Fibroblast of lung (primary cell): ENCODE measurements at regions not wholly inside any gene's neighbourhood (a gene's known extent, or its start where the extent isn't known, plus 50 kb on each side); places are given as distances from the start of the nearest gene placed in this dataset.

Experiments
- DNase-seq, 2 donors: peaks; one replicate each; pipeline versions ENCODE4 v3.0.0 to v3.0.0-alpha.2; 2010; ENCODE audit warnings: low read depth in 2 of 2
- H2AFZ ChIP-seq: 2 replicates; pipeline ENCODE4 v1.5.1; 2012; ENCODE audit warnings: low read length, control low read depth, inconsistent platforms
- H3K27ac ChIP-seq: 2 replicates; pipeline ENCODE4 v1.5.1; 2011; ENCODE audit warnings: low read length, control low read depth; ENCODE audit not compliant: insufficient read depth
- H3K27me3 ChIP-seq: 2 replicates; pipeline ENCODE4 v1.5.1; 2011; ENCODE audit warnings: mild to moderate bottlenecking, low read length; ENCODE audit not compliant: control insufficient read depth, insufficient read depth
- H3K36me3 ChIP-seq: 2 replicates; pipeline ENCODE4 v1.5.1; 2011; ENCODE audit warnings: low read length; ENCODE audit not compliant: control insufficient read depth, insufficient read depth
- H3K4me1 ChIP-seq: 2 replicates; pipeline ENCODE4 v1.5.1; 2011; ENCODE audit warnings: low read length; ENCODE audit not compliant: control insufficient read depth, insufficient read depth; ENCODE audit errors: extremely low read depth
- H3K4me2 ChIP-seq: 2 replicates; pipeline ENCODE4 v1.5.1; 2011; ENCODE audit warnings: low read length, control low read depth; ENCODE audit not compliant: insufficient read depth; ENCODE audit errors: extremely low read depth
- H3K4me3 ChIP-seq, 4 experiments: fragments of 200-600 bp in 1 of 4; sonication (generic) in 1 of 4; replicated peaks in 1 of 4; 2 replicates each; pipeline ENCODE4 v1.5.1; 2011 to 2016; ENCODE audit warnings: low read length in 4 of 4, low read depth in 3 of 4, mild to moderate bottlenecking in 3 of 4, control low read depth in 2 of 4, inconsistent platforms in 1 of 4, mixed read lengths in 1 of 4; ENCODE audit not compliant: insufficient read depth in 1 of 4; ENCODE audit errors: control extremely low read depth in 1 of 4
- H3K79me2 ChIP-seq: 2 replicates; pipeline ENCODE4 v1.5.1; 2012; ENCODE audit warnings: mild to moderate bottlenecking, low read length, inconsistent platforms; ENCODE audit not compliant: control insufficient read depth, insufficient read depth
- H3K9ac ChIP-seq: 2 replicates; pipeline ENCODE4 v1.5.1; 2011; ENCODE audit warnings: mild to moderate bottlenecking, low read length, control low read depth; ENCODE audit not compliant: insufficient read depth
- H3K9me3 ChIP-seq: 2 replicates; pipeline ENCODE4 v1.5.1; 2012; ENCODE audit warnings: low read depth, low read length; ENCODE audit not compliant: control insufficient read depth, insufficient read depth
- H4K20me1 ChIP-seq: 2 replicates; pipeline ENCODE4 v1.5.1; 2011; ENCODE audit warnings: low read length; ENCODE audit not compliant: control insufficient read depth, insufficient read depth; ENCODE audit errors: extremely low read depth
- CTCF ChIP-seq, 2 donors: IDR thresholded peaks in 1 of 2; conservative IDR thresholded peaks in 1 of 2; 1 replicate in 1 of 2; 2 replicates in 1 of 2; pipeline ENCODE4 v1.5.1; 2011 to 2012; ENCODE audit warnings: low read length in 2 of 2, control low read depth in 1 of 2, inconsistent platforms in 1 of 2, low read depth in 1 of 2, mild to moderate bottlenecking in 1 of 2
- EZH2 ChIP-seq: IDR thresholded peaks from 2 replicates; pipeline ENCODE4 v1.5.1; 2012; ENCODE audit warnings: low read length, control low read depth, mild to moderate bottlenecking; ENCODE audit errors: missing control alignments

- Histone ChIP-seq H3K36me3 (no peaks in the 10 kb centered on the region), H4K20me1 (no peaks in the 10 kb centered on the region), H3K4me1 (no peaks in the 10 kb centered on the region), H3K9me3 (no peaks in the 10 kb centered on the region), H3K9ac (no peak overlapping the region), H3K79me2 (no peaks in the 10 kb centered on the region), H2AFZ (no peak overlapping the region), H3K4me2 (no peak overlapping the region), H3K4me3 (no peak overlapping the region), H3K27me3 (no peaks in the 10 kb centered on the region), H3K27ac (no peak overlapping the region)
- peak in 1 of 2 donors; percentile 44 for DNase-seq
- no peak for TF ChIP-seq EZH2
- TF ChIP-seq CTCF (conservative IDR thresholded peaks at IDR 0.05 in 1 of 2, IDR thresholded peaks at IDR 0.05 in 1 of 2; ENCODE audit: low read depth in 1 of 2, low read length in 2 of 2): no peak
These were observed 1132.4 kb downstream of the BRD1 start for GRCh38 chr22:48695251-48695650.

GRCh38 chr22:48694296-48694883 lies 1133.3 kb downstream of the BRD1 start:
- H3K9ac ChIP-seq: no peak overlapping the region
- no peak overlapping the region for H3K4me3 ChIP-seq
- no peaks in the 10 kb centered on the region for H3K36me3 ChIP-seq
- no peak for TF ChIP-seq CTCF (conservative IDR thresholded peaks at IDR 0.05 in 1 of 2, IDR thresholded peaks at IDR 0.05 in 1 of 2; ENCODE audit: low read depth in 1 of 2, low read length in 2 of 2)
- no peak for TF ChIP-seq EZH2
- H3K27ac ChIP-seq: no peak overlapping the region
- H2AFZ ChIP-seq: no peak overlapping the region
- H3K27me3 ChIP-seq: no peaks in the 10 kb centered on the region
- no peaks in the 10 kb centered on the region for H3K4me1 ChIP-seq
- H3K79me2 ChIP-seq: no peaks in the 10 kb centered on the region
- no peaks in the 10 kb centered on the region for H4K20me1 ChIP-seq
- H3K9me3 ChIP-seq: no peaks in the 10 kb centered on the region
- no peak for DNase-seq
- no peak overlapping the region for H3K4me2 ChIP-seq

- H3K27ac ChIP-seq: no peak overlapping the region
- no peaks in the 10 kb centered on the region for H3K27me3 ChIP-seq
- H3K9me3 ChIP-seq: no peaks in the 10 kb centered on the region
- H3K36me3 ChIP-seq: no peaks in the 10 kb centered on the region
- TF ChIP-seq CTCF (conservative IDR thresholded peaks at IDR 0.05 in 1 of 2, IDR thresholded peaks at IDR 0.05 in 1 of 2; ENCODE audit: low read depth in 1 of 2, low read length in 2 of 2): no peak
- no peak for TF ChIP-seq EZH2
- H3K79me2 ChIP-seq: no peaks in the 10 kb centered on the region
- no peak overlapping the region for H3K4me3 ChIP-seq
- no peak for DNase-seq
- H2AFZ ChIP-seq: no peak overlapping the region
- no peak overlapping the region for H3K9ac ChIP-seq
- H3K4me1 ChIP-seq: no peaks in the 10 kb centered on the region
- H4K20me1 ChIP-seq: no peaks in the 10 kb centered on the region
- no peak overlapping the region for H3K4me2 ChIP-seq
These were observed 1134.1 kb downstream of the BRD1 start for GRCh38 chr22:48693377-48694135.
